ENCODE measurements at regions not wholly inside any gene's neighbourhood (a gene's known extent, or its start where the extent isn't known, plus 50 kb on each side); places are given as distances from the start of the nearest gene placed in this dataset.

DNA sequence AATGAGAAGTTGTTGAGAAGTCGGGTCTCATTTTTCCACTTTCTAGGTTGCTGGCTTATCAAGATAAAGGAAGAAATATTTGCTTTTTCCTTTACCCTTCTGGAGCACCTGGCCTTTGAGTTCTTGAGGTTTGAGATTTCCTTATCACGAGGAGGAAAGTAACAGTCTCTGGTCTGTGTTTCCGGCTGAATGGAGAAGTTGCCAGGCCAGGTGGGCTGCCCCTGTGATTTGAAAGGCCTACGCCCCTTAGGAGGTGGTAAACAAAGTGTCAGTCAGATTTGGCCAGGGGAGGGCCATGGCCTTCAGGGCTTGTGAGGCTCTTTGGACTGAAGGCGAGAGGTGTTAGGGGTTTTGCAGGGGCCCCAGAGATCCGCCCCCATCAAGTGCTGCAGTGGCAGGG, 156.7 kb upstream of the HAAO start:
- peaks cover 7% of the 10 kb centered on the region for H3K36me3 Mint-ChIP-seq (ENCODE audit: low read depth)
- H3K4me1 Mint-ChIP-seq: peaks cover 40% of the 10 kb centered on the region
- no peak for DNase-seq
- no peak overlapping the region for H3K4me3 Mint-ChIP-seq
- TF ChIP-seq, protein P1, sequence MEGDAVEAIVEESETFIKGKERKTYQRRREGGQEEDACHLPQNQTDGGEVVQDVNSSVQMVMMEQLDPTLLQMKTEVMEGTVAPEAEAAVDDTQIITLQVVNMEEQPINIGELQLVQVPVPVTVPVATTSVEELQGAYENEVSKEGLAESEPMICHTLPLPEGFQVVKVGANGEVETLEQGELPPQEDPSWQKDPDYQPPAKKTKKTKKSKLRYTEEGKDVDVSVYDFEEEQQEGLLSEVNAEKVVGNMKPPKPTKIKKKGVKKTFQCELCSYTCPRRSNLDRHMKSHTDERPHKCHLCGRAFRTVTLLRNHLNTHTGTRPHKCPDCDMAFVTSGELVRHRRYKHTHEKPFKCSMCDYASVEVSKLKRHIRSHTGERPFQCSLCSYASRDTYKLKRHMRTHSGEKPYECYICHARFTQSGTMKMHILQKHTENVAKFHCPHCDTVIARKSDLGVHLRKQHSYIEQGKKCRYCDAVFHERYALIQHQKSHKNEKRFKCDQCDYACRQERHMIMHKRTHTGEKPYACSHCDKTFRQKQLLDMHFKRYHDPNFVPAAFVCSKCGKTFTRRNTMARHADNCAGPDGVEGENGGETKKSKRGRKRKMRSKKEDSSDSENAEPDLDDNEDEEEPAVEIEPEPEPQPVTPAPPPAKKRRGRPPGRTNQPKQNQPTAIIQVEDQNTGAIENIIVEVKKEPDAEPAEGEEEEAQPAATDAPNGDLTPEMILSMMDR (IDR thresholded peaks at IDR 0.05): no peak
- H3K9me3 Mint-ChIP-seq: peaks cover 12% of the 10 kb centered on the region
- no peaks in the 10 kb centered on the region for H3K27me3 Mint-ChIP-seq (ENCODE audit: low read depth, poor library complexity)
- no peak overlapping the region for H3K27ac Mint-ChIP-seq

DNA sequence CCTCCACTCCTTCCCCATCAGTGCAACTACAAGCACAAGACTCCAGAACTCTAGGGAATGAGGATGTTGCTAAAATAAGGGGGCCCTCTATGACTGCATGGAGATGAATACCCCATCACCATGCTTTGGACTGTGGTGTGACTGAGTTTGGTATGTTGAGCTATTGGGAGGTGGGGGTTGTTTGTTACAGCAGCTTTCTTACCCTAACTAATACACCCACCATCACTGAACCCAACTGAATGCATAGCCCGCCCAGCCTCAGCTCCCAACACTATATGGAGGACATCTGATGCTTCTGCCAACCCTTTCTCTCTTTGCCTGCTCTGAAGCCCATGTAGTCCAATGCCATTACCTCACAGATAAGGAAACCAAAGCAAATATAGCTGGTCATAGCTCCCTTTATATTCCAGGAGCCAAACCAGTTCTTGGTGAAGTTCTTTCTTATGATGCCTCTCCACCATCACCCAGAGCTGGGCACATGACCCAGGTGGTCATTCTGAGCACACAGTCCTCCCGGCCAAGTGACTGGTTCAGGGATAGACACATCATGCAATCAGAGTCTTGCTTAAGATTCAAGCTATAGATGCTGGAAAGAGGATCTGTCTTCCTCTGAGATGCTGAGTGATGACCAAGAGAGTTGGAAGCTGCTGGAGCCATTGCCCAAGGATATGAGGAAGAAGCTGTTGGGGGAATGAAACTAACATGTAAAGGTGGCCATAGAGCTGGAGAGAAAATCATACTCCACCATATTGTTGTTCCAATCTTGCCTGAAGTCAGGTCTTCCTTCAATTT, 155.6 kb upstream of the HAAO start:
- peaks cover 38% of the 10 kb centered on the region for H3K4me1 Mint-ChIP-seq
- H3K27me3 Mint-ChIP-seq (ENCODE audit: low read depth, poor library complexity): no peaks in the 10 kb centered on the region
- H3K36me3 Mint-ChIP-seq (ENCODE audit: low read depth): peaks cover 7% of the 10 kb centered on the region
- TF ChIP-seq, protein P1 (IDR thresholded peaks at IDR 0.05): no peak
- H3K27ac Mint-ChIP-seq: no peak overlapping the region
- peaks cover 12% of the 10 kb centered on the region for H3K9me3 Mint-ChIP-seq
- no peak for DNase-seq
- no peak overlapping the region for H3K4me3 Mint-ChIP-seq

DNA sequence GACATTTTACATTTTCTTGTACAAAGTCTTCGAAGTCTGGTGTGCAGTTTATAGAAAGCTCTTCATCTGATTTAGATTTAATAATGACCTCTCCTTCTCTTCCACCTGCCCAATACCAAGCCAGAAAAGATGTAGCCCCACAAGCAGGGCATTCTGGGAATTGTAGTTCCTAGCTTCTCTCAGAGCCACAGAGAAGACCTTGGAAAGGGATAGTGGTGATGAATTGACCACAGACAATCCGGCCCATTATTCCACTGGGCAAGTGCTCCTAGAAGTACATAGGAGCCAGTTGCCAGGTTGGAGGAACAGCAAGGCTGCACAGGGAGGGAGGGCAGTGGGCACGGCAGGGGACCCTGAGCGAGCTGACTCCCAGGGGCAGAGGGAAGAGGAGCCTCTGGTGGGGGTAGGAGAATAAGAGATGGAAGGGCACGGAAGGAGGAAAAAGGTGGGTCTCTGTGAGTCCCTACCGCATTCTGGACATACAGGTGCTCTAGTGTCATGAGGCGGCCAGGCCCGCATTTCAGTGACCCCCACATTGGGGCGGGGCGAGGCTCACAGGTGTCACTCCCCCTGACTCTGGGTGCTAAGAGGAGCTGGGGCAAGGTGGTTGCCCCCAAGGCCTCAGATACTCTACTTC, 152.5 kb upstream of the HAAO start:
- Mint-ChIP-seq H3K4me3 (no peak overlapping the region), H3K27ac (no peak overlapping the region), H3K9me3 (no peaks in the 10 kb centered on the region), H3K27me3 (ENCODE audit: low read depth, poor library complexity) (peaks cover 10% of the 10 kb centered on the region), H3K4me1 (peaks cover 35% of the 10 kb centered on the region), H3K36me3 (ENCODE audit: low read depth) (no peaks in the 10 kb centered on the region)
- DNase-seq: no peak
- TF ChIP-seq, protein P1 (IDR thresholded peaks at IDR 0.05): no peak

DNA sequence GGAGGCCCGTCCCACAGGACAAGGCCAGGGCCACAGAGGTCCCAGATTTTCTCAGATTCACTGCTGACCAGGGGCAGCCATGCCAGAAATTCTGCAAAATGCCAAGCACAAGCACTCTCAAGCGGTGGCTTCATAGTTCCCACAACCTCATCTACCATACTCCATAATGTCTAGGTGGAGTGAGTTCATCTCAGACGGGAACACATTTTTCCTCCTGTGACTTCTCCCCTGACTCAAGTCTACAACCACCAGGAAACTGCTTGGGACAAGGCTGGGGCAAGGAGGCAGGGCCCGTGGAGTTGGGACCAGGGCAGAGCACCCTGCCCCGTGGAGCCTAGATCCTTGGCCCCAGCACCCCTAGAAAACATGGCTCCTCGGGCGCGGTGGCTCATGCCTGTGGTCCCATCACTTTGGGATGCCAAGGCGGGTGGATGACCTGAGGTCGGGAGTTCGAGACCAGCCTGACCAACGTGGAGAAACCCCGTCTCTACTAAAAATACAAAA, 150.7 kb upstream of the HAAO start:
- Mint-ChIP-seq H3K27me3 (ENCODE audit: low read depth, poor library complexity) (peaks cover 11% of the 10 kb centered on the region), H3K9me3 (no peaks in the 10 kb centered on the region), H3K36me3 (ENCODE audit: low read depth) (no peaks in the 10 kb centered on the region), H3K4me3 (no peak overlapping the region), H3K4me1 (peaks cover 48% of the 10 kb centered on the region), H3K27ac (no peak overlapping the region)
- no peak for DNase-seq
- TF ChIP-seq, protein P1 (IDR thresholded peaks at IDR 0.05): no peak

DNA sequence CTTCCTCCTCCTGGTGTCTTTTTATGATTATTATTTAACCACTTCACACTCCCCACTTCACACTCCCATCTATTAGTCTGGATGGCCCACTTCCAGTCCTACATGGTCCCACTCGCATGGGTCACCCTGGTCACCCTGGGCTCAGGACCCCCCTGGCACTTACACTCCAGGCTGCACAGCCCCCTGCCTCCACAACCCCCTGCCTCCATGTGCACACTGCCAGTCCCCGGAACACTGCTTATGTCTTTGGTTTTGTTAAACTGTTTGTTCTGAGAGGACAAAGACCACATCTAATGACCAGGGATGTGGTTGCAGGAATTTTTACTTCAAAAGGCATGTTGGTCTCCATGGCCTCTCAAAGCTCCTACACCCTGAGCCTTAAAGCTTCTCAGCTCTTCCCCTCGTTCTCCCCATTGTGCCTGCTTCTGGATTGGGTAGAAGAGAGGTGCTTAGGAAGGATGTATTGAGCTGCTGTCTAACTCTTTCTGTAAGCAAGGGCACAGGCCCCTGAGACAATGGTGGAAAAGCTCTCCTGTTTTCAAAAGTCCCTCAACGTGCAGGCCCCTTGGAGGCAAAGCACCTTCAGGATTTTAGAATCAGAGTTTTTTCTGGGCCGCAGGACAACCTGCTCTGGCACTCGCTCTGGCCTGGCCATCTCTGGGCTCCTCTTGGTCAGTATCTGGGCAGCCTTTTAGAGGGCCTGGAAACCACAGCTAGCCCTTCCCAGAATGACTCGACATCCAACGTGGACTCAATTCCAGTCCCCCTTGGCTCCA, 150.0 kb upstream of the HAAO start:
- Mint-ChIP-seq H3K4me1 (peaks cover 54% of the 10 kb centered on the region), H3K4me3 (no peak overlapping the region), H3K27me3 (ENCODE audit: low read depth, poor library complexity) (peaks cover 11% of the 10 kb centered on the region), H3K27ac (no peak overlapping the region), H3K36me3 (ENCODE audit: low read depth) (no peaks in the 10 kb centered on the region), H3K9me3 (no peaks in the 10 kb centered on the region)
- TF ChIP-seq, protein P1 (IDR thresholded peaks at IDR 0.05): no peak
- no peak for DNase-seq

Measured in nephron progenitor cell (in vitro differentiated cells).